Activated T-helper 1 cell treated with anti-CD3 and anti-CD28 coated beads, Interleukin-12 subunit alpha, Interleukin-12 subunit beta, Interleukin-2, Interleukin-4 antibody, amounts not matched to agents 30 ng/mL and 10 ng/mL and 1 ng/mL, durations not matched to agents 14 hours and 24 hours and 36 hours (primary cell): ENCODE measurements at regions not wholly inside any gene's neighbourhood (a gene's known extent, or its start where the extent isn't known, plus 50 kb on each side); places are given as distances from the start of the nearest gene placed in this dataset.
"Not testable (repeated sequence)": the region's sequence is repeated elsewhere in the genome, so short reads cannot be mapped to it uniquely, and the experiment has no call there.

Source experiments
- DNase-seq: peaks from one replicate; pipeline ENCODE4 v3.0.0; 2021; ENCODE audit warnings: low spot score
- H3K27ac Mint-ChIP-seq: one replicate; pipeline ENCODE4 v1.8.0; 2021; ENCODE audit warnings: mild to moderate bottlenecking, mixed read lengths
- H3K27me3 Mint-ChIP-seq: one replicate; pipeline ENCODE4 v1.8.0; 2022; ENCODE audit warnings: mild to moderate bottlenecking, moderate library complexity, mixed read lengths; ENCODE audit not compliant: insufficient read depth
- H3K36me3 Mint-ChIP-seq: one replicate; pipeline ENCODE4 v1.8.0; 2021; ENCODE audit warnings: low read depth, mixed read lengths
- H3K4me1 Mint-ChIP-seq: one replicate; pipeline ENCODE4 v1.8.0; 2021; ENCODE audit warnings: low read depth, mixed read lengths
- H3K4me3 Mint-ChIP-seq: one replicate; pipeline ENCODE4 v1.8.0; 2021; ENCODE audit warnings: mild to moderate bottlenecking, moderate library complexity, mixed read lengths
- H3K9me3 Mint-ChIP-seq: one replicate; pipeline ENCODE4 v1.8.0; 2021; ENCODE audit warnings: mixed read lengths
- intact Hi-C: fragments of 100-400 bp; cut with micrococcal nuclease; formaldehyde crosslinking; loops from one replicate; pipeline ENCODE4 v1.15.1; 2024

DNA sequence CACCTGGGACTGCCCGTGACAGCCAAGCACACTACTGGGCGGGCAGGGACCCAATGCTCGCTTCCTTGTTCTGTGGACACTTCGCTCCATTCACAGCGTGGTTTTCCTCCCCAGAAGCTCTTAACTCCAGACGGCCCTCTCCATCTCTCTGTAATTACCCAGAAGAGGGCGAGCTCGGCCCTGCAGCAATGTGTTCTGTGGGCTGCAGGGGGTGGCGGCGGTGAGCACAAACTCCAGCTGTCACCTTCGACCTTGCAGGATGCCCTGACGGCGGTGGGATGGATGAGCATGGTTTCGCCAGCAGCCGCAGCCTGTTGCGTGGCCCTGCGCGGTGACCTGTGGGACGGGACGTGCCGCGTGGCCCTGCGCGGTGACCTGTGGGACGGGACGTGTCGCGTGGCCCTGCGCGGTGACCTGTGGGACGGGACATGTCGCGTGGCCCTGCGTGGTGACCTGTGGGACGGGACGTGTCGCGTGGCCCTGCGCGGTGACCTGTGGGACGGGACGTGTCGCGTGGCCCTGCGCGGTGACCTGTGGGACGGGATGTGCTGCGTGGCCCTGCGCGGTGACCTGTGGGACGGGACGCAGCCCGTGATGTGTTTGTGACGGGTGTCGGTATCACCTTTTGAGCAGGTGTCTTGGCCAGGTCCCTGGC is 1204.7 kb downstream of the BRD1 start:
- H3K27me3 Mint-ChIP-seq = peaks cover 6% of the 10 kb centered on the region
- no peaks in the 10 kb centered on the region for H3K36me3 Mint-ChIP-seq
- no peak for DNase-seq
- H3K4me3 Mint-ChIP-seq = no peak overlapping the region
- intact Hi-C loops = no loop called here
- no peaks in the 10 kb centered on the region for H3K4me1 Mint-ChIP-seq
- H3K9me3 Mint-ChIP-seq = no peaks in the 10 kb centered on the region
- no peak overlapping the region for H3K27ac Mint-ChIP-seq

DNA sequence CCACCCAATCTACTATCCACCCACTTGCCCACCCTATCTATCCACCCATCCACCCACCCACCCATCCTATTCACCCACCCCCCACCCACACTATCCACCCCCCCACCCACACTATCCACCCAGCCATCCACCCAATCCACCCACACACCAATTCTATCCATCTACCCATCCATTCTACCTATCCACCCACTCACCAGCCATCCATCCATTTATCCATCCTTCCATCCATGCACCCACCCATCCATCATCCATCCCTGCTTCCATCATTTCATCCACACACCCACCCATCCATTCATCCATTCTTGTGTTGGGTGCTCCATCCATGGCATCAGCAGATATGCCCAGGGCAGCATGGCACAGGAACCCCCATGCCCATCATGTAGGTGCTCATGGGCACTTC is 1206.6 kb downstream of the BRD1 start:
- H3K4me3 Mint-ChIP-seq = no peak overlapping the region
- H3K9me3 Mint-ChIP-seq = no peaks in the 10 kb centered on the region

DNA sequence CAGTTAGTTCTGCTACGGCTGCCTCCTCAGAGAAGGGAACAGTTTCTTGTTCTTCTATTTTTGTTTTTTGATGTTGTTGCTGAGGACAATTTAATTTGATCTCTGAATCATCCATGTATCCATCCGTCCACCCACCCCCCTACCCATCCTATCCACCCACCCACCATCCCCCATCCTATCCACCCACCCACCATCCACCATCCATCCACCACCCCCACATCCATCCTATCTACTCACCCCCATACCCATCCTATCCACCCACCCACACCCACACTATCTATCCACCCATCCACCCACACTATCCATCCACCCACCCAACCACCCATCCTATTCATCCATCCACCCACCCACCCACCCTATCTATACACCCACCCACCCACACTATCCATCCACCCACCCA is 1207.2 kb downstream of the BRD1 start:
- H3K4me3 Mint-ChIP-seq, H3K4me1 Mint-ChIP-seq, H3K27ac Mint-ChIP-seq: not testable (repeated sequence)

More for the DNA sequence above, 1206.6 kb downstream of the BRD1 start:
- intact Hi-C loops = no loop called here
- Mint-ChIP-seq H3K4me1 (no peaks in the 10 kb centered on the region), H3K27ac (no peak overlapping the region), H3K36me3 (no peaks in the 10 kb centered on the region), H3K27me3 (no peaks in the 10 kb centered on the region)
- DNase-seq = no peak

DNA sequence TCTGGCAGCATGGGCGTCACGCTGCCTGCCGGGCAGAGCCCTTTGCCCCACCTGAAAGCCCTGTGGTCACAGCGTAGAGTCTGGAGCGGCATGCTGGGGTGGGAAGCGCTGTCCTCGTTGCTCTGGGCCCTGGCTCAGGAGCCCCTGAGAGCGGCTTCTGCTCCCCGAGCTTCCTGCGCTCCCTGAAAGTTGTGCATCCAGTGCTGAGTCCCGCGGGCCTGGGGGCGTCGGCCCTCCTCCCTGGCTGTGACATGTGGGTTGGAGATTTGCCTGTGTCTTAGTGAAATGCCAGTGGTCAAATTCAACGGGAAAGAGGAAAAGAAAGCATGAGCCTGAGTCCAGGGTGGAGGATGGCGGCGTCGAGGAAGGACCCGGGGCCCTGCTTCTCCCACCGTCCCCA is 1208.0 kb downstream of the BRD1 start:
- no peaks in the 10 kb centered on the region for H3K9me3 Mint-ChIP-seq
- no peaks in the 10 kb centered on the region for H3K4me1 Mint-ChIP-seq
- H3K27me3 Mint-ChIP-seq = no peaks in the 10 kb centered on the region
- H3K4me3 Mint-ChIP-seq = no peak overlapping the region
- no peak overlapping the region for H3K27ac Mint-ChIP-seq
- no peaks in the 10 kb centered on the region for H3K36me3 Mint-ChIP-seq
- intact Hi-C loops = no loop called here
- DNase-seq = no peak

More for the DNA sequence above, 1207.2 kb downstream of the BRD1 start:
- DNase-seq, H3K36me3 Mint-ChIP-seq, H3K27me3 Mint-ChIP-seq, intact Hi-C loops, H3K9me3 Mint-ChIP-seq: not testable (repeated sequence)

DNA sequence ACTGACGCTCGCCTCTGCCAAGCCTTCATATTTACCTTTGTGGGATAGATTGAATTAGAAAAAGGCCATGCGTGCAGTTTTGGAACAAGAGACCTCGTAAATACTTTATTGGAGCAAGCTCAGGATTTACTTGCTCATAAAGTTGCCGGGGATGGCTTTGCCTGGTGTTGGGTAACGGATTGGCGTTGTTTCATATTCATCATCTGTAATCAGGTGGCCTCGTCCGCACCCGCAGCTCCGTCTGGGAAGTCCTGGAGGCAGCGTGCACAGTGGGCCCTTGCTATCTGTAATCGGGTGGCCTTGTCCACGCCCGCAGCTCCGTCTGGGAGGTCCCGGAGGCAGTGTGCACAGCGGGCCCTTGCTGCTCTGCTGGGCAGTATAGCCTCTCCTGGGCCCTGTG is 1209.3 kb downstream of the BRD1 start:
- Mint-ChIP-seq H3K4me3 (no peak overlapping the region), H3K4me1 (no peaks in the 10 kb centered on the region), H3K36me3 (no peaks in the 10 kb centered on the region), H3K9me3 (no peaks in the 10 kb centered on the region), H3K27me3 (no peaks in the 10 kb centered on the region), H3K27ac (no peak overlapping the region)
- intact Hi-C loops = no loop called here
- DNase-seq = no peak

DNA sequence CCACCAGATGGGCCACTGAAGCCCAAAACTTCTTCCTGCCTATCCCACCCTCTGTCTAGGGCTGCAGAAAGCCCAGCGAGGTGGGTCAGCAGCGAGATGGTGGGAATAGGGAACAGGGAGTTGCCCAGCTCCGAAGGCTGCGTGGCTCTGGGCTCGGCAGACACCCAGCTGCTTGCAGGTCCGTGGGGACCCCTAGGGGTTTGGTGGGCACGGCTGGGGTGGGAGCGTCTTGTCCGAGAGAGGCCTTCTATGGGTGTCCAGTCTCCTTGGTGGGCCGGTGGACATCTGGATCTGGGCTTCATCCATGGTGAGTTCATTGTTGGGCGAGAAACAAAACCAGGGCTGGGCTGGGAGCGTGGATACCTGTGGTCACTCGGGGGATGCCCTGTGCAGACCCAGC is 1211.0 kb downstream of the BRD1 start:
- Mint-ChIP-seq H3K4me1 (no peaks in the 10 kb centered on the region), H3K27me3 (no peaks in the 10 kb centered on the region), H3K27ac (no peak overlapping the region), H3K36me3 (no peaks in the 10 kb centered on the region), H3K4me3 (no peak overlapping the region), H3K9me3 (no peaks in the 10 kb centered on the region)
- intact Hi-C loops = no loop called here
- no peak for DNase-seq

DNA sequence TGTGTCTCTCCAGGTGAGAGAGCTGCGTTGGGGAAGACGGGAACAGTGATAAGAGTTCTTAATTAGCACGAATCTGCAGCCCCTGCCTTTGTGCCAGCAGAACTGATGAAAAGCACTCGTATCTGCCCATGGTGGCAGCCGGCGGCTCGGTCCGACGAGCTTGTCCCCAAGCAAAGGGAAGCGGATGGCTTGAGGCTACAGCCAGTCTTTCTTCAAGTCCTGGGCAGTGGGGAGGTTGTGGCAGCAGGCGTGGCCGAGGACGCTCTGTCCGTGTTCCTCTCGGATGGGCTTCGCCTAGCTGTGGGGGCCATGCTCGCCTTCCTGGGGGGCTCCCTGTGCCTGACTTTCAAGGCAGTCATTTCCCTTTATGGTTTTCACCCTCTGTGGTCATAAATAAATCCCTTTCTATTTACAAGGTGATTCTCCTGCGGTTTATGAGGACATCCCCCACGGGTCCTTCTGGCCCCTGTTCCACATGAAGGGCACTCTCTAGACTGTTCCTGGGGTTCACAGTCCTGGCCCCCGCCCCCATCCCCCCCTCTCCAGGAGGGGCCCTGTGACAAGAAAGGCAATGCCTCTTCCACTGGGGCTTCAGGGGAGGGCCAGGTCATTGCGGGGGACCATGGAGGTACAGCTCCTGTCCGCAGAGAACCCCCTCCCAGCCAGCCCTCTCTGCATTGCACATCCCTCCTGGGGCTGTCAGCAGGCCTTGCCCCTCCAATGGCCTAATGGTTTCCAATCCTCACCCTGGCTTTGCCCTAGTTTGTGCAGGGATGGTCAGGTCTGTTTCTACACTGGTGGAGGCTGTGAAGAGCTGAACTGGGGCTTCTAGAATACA is 1212.3 kb downstream of the BRD1 start:
- DNase-seq = no peak
- Mint-ChIP-seq H3K4me1 (no peaks in the 10 kb centered on the region), H3K27ac (no peak overlapping the region), H3K9me3 (no peaks in the 10 kb centered on the region), H3K27me3 (no peaks in the 10 kb centered on the region), H3K4me3 (no peak overlapping the region), H3K36me3 (no peaks in the 10 kb centered on the region)
- intact Hi-C loops = no loop called here

DNA sequence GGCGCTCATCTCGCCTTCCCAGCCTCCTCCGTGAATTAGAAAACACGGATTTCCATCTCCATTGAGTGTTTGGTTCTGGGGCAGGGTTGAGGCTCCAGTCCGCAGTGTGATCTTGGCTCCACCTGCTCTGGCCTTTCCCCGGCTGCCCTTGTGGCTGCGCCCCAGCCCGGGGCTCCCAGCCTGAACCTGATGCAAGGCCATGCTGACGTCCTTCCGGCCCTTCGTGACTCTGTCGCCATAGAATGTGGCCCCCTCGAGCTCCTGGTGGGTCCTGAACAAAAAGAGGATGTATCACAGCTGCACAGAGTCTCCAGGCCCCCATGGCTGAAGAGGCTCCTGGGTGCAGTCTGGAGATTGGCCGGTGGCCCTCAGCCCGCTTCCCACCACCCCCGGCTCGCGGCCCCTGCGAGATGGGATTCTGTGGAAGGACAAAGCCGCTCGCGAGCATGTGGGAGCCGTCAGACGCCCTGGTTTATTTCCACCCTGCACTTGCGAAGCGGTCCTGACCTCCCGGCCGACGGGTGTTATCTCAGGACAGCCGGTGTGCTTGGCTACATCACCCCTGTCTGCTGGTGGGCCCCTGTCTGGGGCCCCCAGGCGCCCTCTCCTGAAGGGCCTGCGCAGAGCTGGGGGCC is 1214.0 kb downstream of the BRD1 start:
- H3K9me3 Mint-ChIP-seq = no peaks in the 10 kb centered on the region
- H3K36me3 Mint-ChIP-seq = no peaks in the 10 kb centered on the region
- H3K27me3 Mint-ChIP-seq = no peaks in the 10 kb centered on the region
- DNase-seq = no peak
- H3K4me1 Mint-ChIP-seq = no peaks in the 10 kb centered on the region
- H3K4me3 Mint-ChIP-seq = no peak overlapping the region
- intact Hi-C loops = no loop called here
- no peak overlapping the region for H3K27ac Mint-ChIP-seq

DNA sequence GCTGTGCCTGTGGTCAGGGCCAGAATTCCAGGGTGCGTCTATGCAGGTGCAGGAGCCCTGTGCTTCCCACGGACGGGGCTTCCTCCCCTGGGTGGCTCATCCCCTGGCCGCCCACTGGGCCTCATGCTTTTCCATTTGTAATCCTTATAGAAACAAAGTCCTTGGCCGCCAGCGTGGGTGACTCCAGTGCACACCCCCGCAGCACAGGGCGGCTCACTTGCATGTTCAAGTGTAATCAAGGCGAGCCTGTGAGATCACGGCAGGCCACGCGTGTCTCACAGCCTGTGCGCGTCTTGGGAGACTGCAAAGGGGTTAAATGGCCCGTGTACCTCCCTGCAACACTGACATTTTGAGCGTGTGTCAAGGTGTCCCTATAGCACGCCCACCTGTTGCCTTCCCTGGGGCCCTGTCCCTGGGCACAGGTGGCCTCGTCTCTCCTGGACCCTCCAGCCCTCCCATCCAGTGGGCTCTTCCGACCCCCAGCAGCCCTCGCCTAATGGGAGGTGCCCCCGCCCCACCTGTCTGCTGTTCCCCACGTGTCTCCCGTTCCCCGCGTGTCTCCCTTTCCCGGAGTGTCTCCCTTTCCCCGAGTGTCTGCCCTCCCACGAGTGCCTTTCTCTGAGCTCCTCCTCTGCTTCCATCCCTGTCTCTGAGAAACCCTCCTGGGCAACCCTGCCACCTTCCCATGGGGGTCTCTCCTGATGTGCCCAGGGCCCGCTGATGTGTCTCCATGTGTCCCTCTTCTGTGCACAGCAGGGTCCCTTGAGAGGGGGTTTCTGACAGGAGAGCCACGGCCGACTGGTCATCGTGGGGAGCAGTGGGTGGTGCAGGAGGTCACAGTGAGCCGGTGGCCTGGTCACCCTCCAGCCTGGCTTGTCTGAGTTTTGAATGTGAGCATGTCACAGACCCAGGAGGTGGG is 1215.3 kb downstream of the BRD1 start:
- no peaks in the 10 kb centered on the region for H3K36me3 Mint-ChIP-seq
- no peaks in the 10 kb centered on the region for H3K9me3 Mint-ChIP-seq
- H3K4me3 Mint-ChIP-seq = no peak overlapping the region
- H3K4me1 Mint-ChIP-seq = no peaks in the 10 kb centered on the region
- H3K27ac Mint-ChIP-seq = no peak overlapping the region
- H3K27me3 Mint-ChIP-seq = no peaks in the 10 kb centered on the region
- intact Hi-C loops = no loop called here
- no peak for DNase-seq

DNA sequence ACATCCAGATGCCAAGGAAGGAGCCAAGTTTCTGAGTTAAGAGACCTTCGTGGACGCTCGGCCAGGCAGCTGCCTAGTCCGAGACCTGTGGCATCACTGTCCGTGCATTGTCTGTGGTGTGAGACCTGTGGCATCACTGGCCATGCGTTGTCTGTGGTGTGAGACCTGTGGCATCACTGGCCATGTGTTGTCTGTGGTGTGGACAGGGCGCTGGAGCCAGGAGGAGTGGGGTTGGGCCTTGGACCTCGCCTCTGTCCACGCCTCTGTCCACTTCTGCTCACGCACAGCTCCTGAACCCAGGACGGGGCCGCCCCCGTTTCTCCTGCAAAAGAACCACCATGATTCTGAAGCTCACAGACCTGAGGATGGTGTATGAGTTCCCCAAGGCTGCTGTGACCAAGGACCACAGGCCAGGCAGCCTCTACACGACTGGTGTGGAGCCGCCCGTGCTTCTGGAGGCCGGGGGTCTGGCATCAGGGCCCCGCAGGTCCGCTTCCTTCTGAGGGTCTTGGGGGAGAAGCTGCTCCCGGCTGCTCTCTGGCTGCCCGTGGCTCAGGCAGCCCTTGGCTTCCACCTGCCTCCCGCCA is 1218.3 kb downstream of the BRD1 start:
- no peak for DNase-seq
- H3K4me1 Mint-ChIP-seq = no peaks in the 10 kb centered on the region
- no peak overlapping the region for H3K4me3 Mint-ChIP-seq
- peaks cover 14% of the 10 kb centered on the region for H3K9me3 Mint-ChIP-seq
- no peaks in the 10 kb centered on the region for H3K36me3 Mint-ChIP-seq
- H3K27me3 Mint-ChIP-seq = no peaks in the 10 kb centered on the region
- intact Hi-C loops = no loop called here
- no peak overlapping the region for H3K27ac Mint-ChIP-seq

DNA sequence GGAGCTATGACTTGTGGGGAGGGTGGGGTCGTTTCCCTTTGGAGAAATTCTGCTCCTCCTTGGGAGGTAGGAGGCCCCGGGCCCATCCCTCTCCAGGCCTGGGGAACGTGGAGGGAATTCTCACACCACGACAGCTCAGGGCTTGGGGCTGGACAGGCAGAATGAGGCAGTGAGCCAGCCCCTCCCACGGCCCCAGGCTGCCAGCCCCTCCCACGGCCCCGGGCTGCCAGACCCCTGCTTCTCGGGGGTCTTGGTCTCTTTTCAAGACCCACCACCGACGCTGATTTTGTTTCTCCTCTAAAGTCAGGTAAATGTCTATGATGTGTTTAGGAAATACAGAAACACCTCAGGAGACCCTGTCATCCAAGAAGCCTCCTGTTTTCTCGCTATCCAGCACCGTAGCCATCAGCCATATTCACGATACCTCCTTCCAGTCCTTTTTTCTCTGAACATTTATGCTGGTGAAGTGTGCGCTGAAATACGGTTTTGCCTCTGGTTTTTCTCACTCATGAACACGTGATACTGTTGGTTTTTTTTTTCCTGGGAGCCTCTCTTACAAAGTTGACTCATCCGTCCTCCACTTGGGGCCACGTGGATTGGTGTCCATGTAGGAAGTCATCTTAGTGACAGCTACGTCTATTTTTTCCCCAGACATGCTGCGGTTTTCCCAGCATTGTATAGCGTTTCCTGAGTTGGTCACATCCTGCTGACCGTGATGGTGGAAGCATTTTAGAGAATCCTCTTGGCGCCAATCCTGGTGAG is 1219.6 kb downstream of the BRD1 start:
- no peak for DNase-seq
- H3K27me3 Mint-ChIP-seq = no peaks in the 10 kb centered on the region
- H3K27ac Mint-ChIP-seq = no peak overlapping the region
- no peaks in the 10 kb centered on the region for H3K4me1 Mint-ChIP-seq
- H3K36me3 Mint-ChIP-seq = no peaks in the 10 kb centered on the region
- no peak overlapping the region for H3K4me3 Mint-ChIP-seq
- peaks cover 14% of the 10 kb centered on the region for H3K9me3 Mint-ChIP-seq
- intact Hi-C loops = no loop called here
